Panc1 (cell line): ENCODE measurements at regions not wholly inside any gene's neighbourhood (a gene's known extent, or its start where the extent isn't known, plus 50 kb on each side); places are given as distances from the start of the nearest gene placed in this dataset.
"Not testable (repeated sequence)": the region's sequence is repeated elsewhere in the genome, so short reads cannot be mapped to it uniquely, and the experiment has no call there.

Experiments used
- ATAC-seq: fragments of 200-7000 bp; cut with Tn5 transposase; 2 replicates; pipeline ENCODE4 v1.9.1; 2020; ENCODE audit warnings: mild to moderate bottlenecking, moderate library complexity
- BruUV-seq: library from RNA; stranded (reverse); fragments of 400-500 nt; replicated peaks from 2 replicates; lab custom pipeline; 2021; lab: Mats Ljungman, UMichigan
- CTCF ChIA-PET: fragments of 300-600 bp; sonication (Branson Sonifier 250); formaldehyde crosslinking; loops from one replicate; lab custom pipeline; 2022; ENCODE audit warnings: antibody characterized with exemption; lab: Charles Lee
- POLR2A ChIA-PET: fragments of 300-600 bp; sonication (Branson Sonifier 250); formaldehyde crosslinking; loops from one replicate; lab custom pipeline; 2022; ENCODE audit warnings: antibody characterized with exemption; lab: Charles Lee
- DNase-seq: peaks from one replicate; pipeline ENCODE4 v3.0.0-alpha.2; 2010; ENCODE audit warnings: low read depth, low spot score
- H3K27ac ChIP-seq: 2 replicates; pipeline ENCODE4 v1.5.1; 2011; ENCODE audit warnings: mild to moderate bottlenecking, low read length, inconsistent platforms
- H3K27me3 ChIP-seq: fragments of 200-500 bp; sonication (Bioruptor generic); 2 replicates; pipeline ENCODE4 v1.6.0; 2014; ENCODE audit warnings: low read length, inconsistent platforms; ENCODE audit not compliant: control insufficient read depth, insufficient read depth
- H3K36me3 ChIP-seq: fragments of 200-500 bp; sonication (Bioruptor generic); 2 replicates; pipeline ENCODE4 v1.5.1; 2014; ENCODE audit warnings: inconsistent platforms, mild to moderate bottlenecking, low read length, moderate library complexity; ENCODE audit not compliant: control insufficient read depth, insufficient read depth
- H3K4me1 ChIP-seq: 2 replicates; pipeline ENCODE4 v1.5.1; 2011; ENCODE audit warnings: inconsistent platforms, mild to moderate bottlenecking, low read length, moderate library complexity; ENCODE audit not compliant: control insufficient read depth, insufficient read depth
- H3K4me3 ChIP-seq, 2 experiments: 2 replicates each; pipeline ENCODE4 v1.5.1; 2011 to 2012; ENCODE audit warnings: low read depth in 2 of 2, low read length in 2 of 2, mild to moderate bottlenecking in 2 of 2, inconsistent platforms in 1 of 2, moderate library complexity in 1 of 2
- H3K9me3 ChIP-seq: fragments of 200-500 bp; sonication (Bioruptor generic); 2 replicates; pipeline ENCODE4 v1.5.1; 2014; ENCODE audit warnings: low read depth, mild to moderate bottlenecking, inconsistent platforms, low read length, moderate library complexity; ENCODE audit not compliant: control insufficient read depth, insufficient read depth
- CTCF ChIP-seq: fragments of 450-650 bp; IDR thresholded peaks from 2 replicates; pipeline ENCODE4 v1.5.1; 2017; ENCODE audit warnings: mild to moderate bottlenecking
- POLR2AphosphoS5 ChIP-seq: IDR thresholded peaks from 2 replicates; pipeline ENCODE4 v1.6.1; 2012; ENCODE audit warnings: mild to moderate bottlenecking, low read depth, low read length, moderate library complexity
- REST ChIP-seq, 2 experiments: IDR thresholded peaks; 2 replicates each; pipeline ENCODE4 v1.6.1; 2011 to 2012; ENCODE audit warnings: low read depth in 2 of 2, control low read depth in 1 of 2, low read length in 1 of 2, mild to moderate bottlenecking in 1 of 2, moderate library complexity in 1 of 2; ENCODE audit not compliant: insufficient read depth in 1 of 2
- SIN3A ChIP-seq: IDR thresholded peaks from 2 replicates; pipeline ENCODE4 v1.6.1; 2012; ENCODE audit warnings: low read depth, mild to moderate bottlenecking, low read length, moderate library complexity, borderline replicate concordance; ENCODE audit not compliant: insufficient read depth
- TCF7L2 ChIP-seq: IDR thresholded peaks from 2 replicates; pipeline ENCODE4 v1.6.1; 2011; ENCODE audit warnings: mild to moderate bottlenecking, low read depth, low read length, inconsistent platforms
- in situ Hi-C: cut with HindIII; loops from 2 replicates; pipeline ENCODE4 v1.10.0; 2016; ENCODE audit warnings: low sequenced_read_pairs, low pct_unique_long_range_greater_than_20kb
- intact Hi-C: fragments of 100-400 bp; cut with micrococcal nuclease; formaldehyde crosslinking; loops from one replicate; pipeline ENCODE4 v1.10.0; 2022; ENCODE audit not compliant: unreplicated experiment

GRCh38 chr5:10886497-10886896 is 125.5 kb upstream of the DAP start:
- Histone ChIP-seq H3K27ac (no peak overlapping the region), H3K4me3 (no peak overlapping the region), H3K27me3 (no peaks in the 10 kb centered on the region), H3K36me3 (no peaks in the 10 kb centered on the region), H3K9me3 (no peaks in the 10 kb centered on the region), H3K4me1 (no peaks in the 10 kb centered on the region)
- no TSS peak for BruUV-seq
- DNase-seq = no peak
- ATAC-seq = no peak
- TF ChIP-seq CTCF = no peak
- no peak for TF ChIP-seq REST (IDR thresholded peaks at IDR 0.05; ENCODE audit: insufficient read depth in 1 of 2, low read depth in 2 of 2, low read length in 1 of 2)
- no peak for TF ChIP-seq POLR2AphosphoS5
- no peak for TF ChIP-seq TCF7L2
- TF ChIP-seq SIN3A = no peak
- POLR2A ChIA-PET = no interaction called here
- in situ Hi-C loops (no loop called here), intact Hi-C loops (no loop called here)
- CTCF ChIA-PET = no interaction called here

GRCh38 chr5:10885026-10885425 is 124.0 kb upstream of the DAP start:
- intact Hi-C loops = no loop called here
- BruUV-seq = no TSS peak
- Histone ChIP-seq H3K27me3 (peaks cover 3% of the 10 kb centered on the region; the same call in 1 of the 2 replicates), H3K36me3 (no peaks in the 10 kb centered on the region), H3K27ac (no peak overlapping the region), H3K4me3 (no peak overlapping the region), H3K4me1 (no peaks in the 10 kb centered on the region), H3K9me3 (no peaks in the 10 kb centered on the region)
- ChIA-PET POLR2A (interaction anchor here (0.6 kb wide), 1 partner anchor 325 kb away, joined by 3 read pairs; no protein-coding TSS in a partner anchor), CTCF (interaction anchor here (0.8 kb wide), 1 partner anchor 190 kb away, joined by 3 read pairs; no protein-coding TSS in a partner anchor)
- TF ChIP-seq CTCF (no peak), SIN3A (no peak), POLR2AphosphoS5 (no peak), TCF7L2 (no peak), REST (IDR thresholded peaks at IDR 0.05; ENCODE audit: insufficient read depth in 1 of 2, low read depth in 2 of 2, low read length in 1 of 2) (no peak)
- ATAC-seq = no peak
- DNase-seq = peak; percentile 32
- in situ Hi-C loops = no loop called here

- in situ Hi-C loops, H3K27ac ChIP-seq, BruUV-seq, H3K4me1 ChIP-seq, ATAC-seq, H3K36me3 ChIP-seq, H3K4me3 ChIP-seq, intact Hi-C loops, POLR2A ChIA-PET, H3K27me3 ChIP-seq, H3K9me3 ChIP-seq, DNase-seq: not testable (repeated sequence)
- CTCF ChIA-PET = interaction anchor here (0.8 kb wide), 1 partner anchor 189 kb away, joined by 3 read pairs; no protein-coding TSS in a partner anchor
Observed at GRCh38 chr5:10883945-10884344, 122.9 kb upstream of the DAP start.
